Liver (tissue), 8 donors: ENCODE measurements at regions not wholly inside any gene's neighbourhood (a gene's known extent, or its start where the extent isn't known, plus 50 kb on each side); places are given as distances from the start of the nearest gene placed in this dataset.

Source experiments
- DNase-seq: peaks from one replicate; pipeline ENCODE4 v3.0.0-alpha.2; 2017; ENCODE audit warnings: low spot score
- H3K27ac ChIP-seq, 2 donors: one replicate each; pipeline ENCODE4 v1.7.0; 2013; ENCODE audit warnings: inconsistent platforms in 2 of 2, low read length in 2 of 2, control low read depth in 1 of 2, low read depth in 1 of 2, mild to moderate bottlenecking in 1 of 2
- H3K27me3 ChIP-seq, 4 donors: one replicate each; pipeline versions ENCODE4 v1.6.1 to v1.7.0; 2013; ENCODE audit warnings: low read length in 3 of 4, inconsistent platforms in 1 of 4, mild to moderate bottlenecking in 1 of 4, moderate library complexity in 1 of 4; ENCODE audit not compliant: control insufficient read depth in 4 of 4, insufficient read depth in 4 of 4
- H3K36me3 ChIP-seq, 4 donors: one replicate each; pipeline versions ENCODE4 v1.6.1 to v1.7.0; 2013; ENCODE audit warnings: low read length in 3 of 4, mild to moderate bottlenecking in 3 of 4, low read depth in 1 of 4, moderate library complexity in 1 of 4; ENCODE audit not compliant: control insufficient read depth in 4 of 4, insufficient read depth in 3 of 4
- H3K4me1 ChIP-seq, 4 donors: one replicate each; pipeline versions ENCODE4 v1.6.1 to v1.7.0; 2013; ENCODE audit warnings: low read length in 3 of 4, mild to moderate bottlenecking in 3 of 4, moderate library complexity in 1 of 4; ENCODE audit not compliant: control insufficient read depth in 4 of 4, insufficient read depth in 4 of 4
- H3K4me3 ChIP-seq, 3 donors: one replicate each; pipeline versions ENCODE4 v1.6.1 to v1.7.0; 2013; ENCODE audit warnings: low read length in 3 of 3, control low read depth in 1 of 3, low read depth in 1 of 3, mild to moderate bottlenecking in 1 of 3
- H3K9ac ChIP-seq, 2 donors: one replicate each; pipeline ENCODE4 v1.7.0; 2013; ENCODE audit warnings: low read length in 2 of 2, mild to moderate bottlenecking in 2 of 2, moderate library complexity in 2 of 2, control low read depth in 1 of 2, low read depth in 1 of 2
- H3K9me3 ChIP-seq, 4 donors: one replicate each; pipeline versions ENCODE4 v1.6.1 to v1.7.0; 2013; ENCODE audit warnings: low read length in 3 of 4; ENCODE audit not compliant: control insufficient read depth in 4 of 4
- ATF3 ChIP-seq: IDR thresholded peaks from 2 replicates; pipeline ENCODE4 v1.6.1; 2016; ENCODE audit warnings: antibody characterized with exemption
- CTCF ChIP-seq: fragments of 150-350 bp; IDR thresholded peaks from 2 replicates; pipeline ENCODE4 v1.5.1; 2017; ENCODE audit warnings: improper control_type of control experiment, low read depth, low read length; ENCODE audit not compliant: missing input control
- EGR1 ChIP-seq, 2 donors: IDR thresholded peaks; 2 replicates each; pipeline ENCODE4 v1.6.1; 2016 to 2018; ENCODE audit warnings: antibody characterized with exemption in 2 of 2, low read depth in 2 of 2
- FOXA1 ChIP-seq: IDR thresholded peaks from 2 replicates; pipeline ENCODE4 v1.6.1; 2016; ENCODE audit warnings: antibody characterized with exemption
- FOXA2 ChIP-seq: IDR thresholded peaks from 2 replicates; pipeline ENCODE4 v1.6.1; 2016; ENCODE audit warnings: antibody characterized with exemption
- GABPA ChIP-seq, 2 donors: IDR thresholded peaks in 1 of 2; conservative IDR thresholded peaks in 1 of 2; 2 replicates each; pipeline ENCODE4 v1.6.1; 2016; ENCODE audit warnings: antibody characterized with exemption in 2 of 2, mild to moderate bottlenecking in 1 of 2, moderate library complexity in 1 of 2
- HNF4A ChIP-seq, 2 donors: conservative IDR thresholded peaks; 2 replicates each; pipeline ENCODE4 v1.6.1; 2016; ENCODE audit warnings: antibody characterized with exemption in 2 of 2, mild to moderate bottlenecking in 2 of 2
- HNF4G ChIP-seq: IDR thresholded peaks from 2 replicates; pipeline ENCODE4 v1.6.1; 2016; ENCODE audit warnings: antibody characterized with exemption
- JUND ChIP-seq, 2 donors: IDR thresholded peaks; 2 replicates each; pipeline ENCODE4 v1.6.1; 2016; ENCODE audit warnings: antibody characterized with exemption in 2 of 2
- NR2F2 ChIP-seq: IDR thresholded peaks from 2 replicates; pipeline ENCODE4 v1.6.1; 2016; ENCODE audit warnings: antibody characterized with exemption
- RAD21 ChIP-seq, 2 donors: IDR thresholded peaks; 2 replicates each; pipeline ENCODE4 v1.6.1; 2016; ENCODE audit warnings: antibody characterized with exemption in 2 of 2, mild to moderate bottlenecking in 2 of 2
- REST ChIP-seq: IDR thresholded peaks from 2 replicates; pipeline ENCODE4 v1.6.1; 2016; ENCODE audit warnings: antibody characterized with exemption, mild to moderate bottlenecking
- RXRA ChIP-seq, 2 donors: IDR thresholded peaks; 2 replicates each; pipeline ENCODE4 v1.6.1; 2017 to 2018; ENCODE audit warnings: antibody characterized with exemption in 2 of 2, mild to moderate bottlenecking in 1 of 2
- SP1 ChIP-seq: IDR thresholded peaks from 2 replicates; pipeline ENCODE4 v1.6.1; 2018; ENCODE audit warnings: antibody characterized with exemption, mild to moderate bottlenecking
- TAF1 ChIP-seq: conservative IDR thresholded peaks from 2 replicates; pipeline ENCODE4 v1.6.1; 2016; ENCODE audit warnings: antibody characterized with exemption, mild to moderate bottlenecking
- YY1 ChIP-seq: IDR thresholded peaks from 2 replicates; pipeline ENCODE4 v1.6.1; 2016; ENCODE audit warnings: antibody characterized with exemption, mild to moderate bottlenecking
- WGBS: extraction: QIAGEN DNeasy Blood & Tissue Kit; methylation state at CpG from one replicate; pipeline ENCODE4 v1.1.7; 2013; 5-methylcytosine and 5-hydroxymethylcytosine counted together
- TF ChIP-seq, protein P1 (sequence below): IDR thresholded peaks from 2 replicates; pipeline ENCODE4 v1.6.1; 2016; ENCODE audit warnings: antibody characterized with exemption
- TF ChIP-seq, protein P2 (sequence below): IDR thresholded peaks from 2 replicates; pipeline ENCODE4 v1.6.1; 2016; ENCODE audit warnings: antibody characterized with exemption
- donor health status: healthy.
- donor health status: healthy.
- donor health status: healthy.
- donor health status: healthy.
- donor health status: healthy.

DNA sequence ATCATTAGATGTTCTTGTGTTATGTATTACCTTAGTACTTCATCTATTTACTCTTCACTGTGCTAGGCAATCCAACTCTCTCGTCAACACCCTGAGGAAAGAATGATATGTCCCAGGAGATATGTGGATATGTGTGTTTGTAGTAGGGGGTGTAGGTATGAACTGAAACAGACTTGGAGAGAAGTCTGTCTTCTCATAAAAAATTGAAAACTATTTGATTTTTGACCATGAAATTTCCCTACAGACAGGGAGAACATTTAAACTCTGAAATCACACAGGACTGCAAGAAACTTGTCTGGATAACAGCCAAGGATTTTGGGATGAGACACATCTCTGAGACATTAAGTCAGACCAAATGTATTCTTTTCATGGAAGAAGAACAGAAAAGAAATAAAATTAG is 967.0 kb upstream of the FAT3 start:
- no peaks in the 10 kb centered on the region for H3K9me3 ChIP-seq

More for the DNA sequence above, 967.0 kb upstream of the FAT3 start:
- 47% methylated on average over 1 of the region's 1 CpG for WGBS
- H3K36me3 ChIP-seq: no peaks in the 10 kb centered on the region
- H3K9ac ChIP-seq: no peak overlapping the region
- TF ChIP-seq HNF4G: no peak
- TF ChIP-seq EGR1 (IDR thresholded peaks at IDR 0.05; ENCODE audit: low read depth in 2 of 2): no peak
- no peak for TF ChIP-seq CTCF
- TF ChIP-seq JUND (IDR thresholded peaks at IDR 0.05): no peak
- no peak for TF ChIP-seq TAF1
- TF ChIP-seq FOXA2: no peak
- TF ChIP-seq RXRA (IDR thresholded peaks at IDR 0.05): no peak
- no peak for TF ChIP-seq HNF4A (conservative IDR thresholded peaks at IDR 0.05)
- TF ChIP-seq ATF3: no peak
- TF ChIP-seq, protein P1, sequence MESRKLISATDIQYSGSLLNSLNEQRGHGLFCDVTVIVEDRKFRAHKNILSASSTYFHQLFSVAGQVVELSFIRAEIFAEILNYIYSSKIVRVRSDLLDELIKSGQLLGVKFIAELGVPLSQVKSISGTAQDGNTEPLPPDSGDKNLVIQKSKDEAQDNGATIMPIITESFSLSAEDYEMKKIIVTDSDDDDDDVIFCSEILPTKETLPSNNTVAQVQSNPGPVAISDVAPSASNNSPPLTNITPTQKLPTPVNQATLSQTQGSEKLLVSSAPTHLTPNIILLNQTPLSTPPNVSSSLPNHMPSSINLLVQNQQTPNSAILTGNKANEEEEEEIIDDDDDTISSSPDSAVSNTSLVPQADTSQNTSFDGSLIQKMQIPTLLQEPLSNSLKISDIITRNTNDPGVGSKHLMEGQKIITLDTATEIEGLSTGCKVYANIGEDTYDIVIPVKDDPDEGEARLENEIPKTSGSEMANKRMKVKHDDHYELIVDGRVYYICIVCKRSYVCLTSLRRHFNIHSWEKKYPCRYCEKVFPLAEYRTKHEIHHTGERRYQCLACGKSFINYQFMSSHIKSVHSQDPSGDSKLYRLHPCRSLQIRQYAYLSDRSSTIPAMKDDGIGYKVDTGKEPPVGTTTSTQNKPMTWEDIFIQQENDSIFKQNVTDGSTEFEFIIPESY: no peak
- no peak for TF ChIP-seq RAD21 (IDR thresholded peaks at IDR 0.05)
- no peak for TF ChIP-seq FOXA1
- TF ChIP-seq, protein P2, sequence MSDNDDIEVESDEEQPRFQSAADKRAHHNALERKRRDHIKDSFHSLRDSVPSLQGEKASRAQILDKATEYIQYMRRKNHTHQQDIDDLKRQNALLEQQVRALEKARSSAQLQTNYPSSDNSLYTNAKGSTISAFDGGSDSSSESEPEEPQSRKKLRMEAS: no peak
- TF ChIP-seq REST: no peak
- TF ChIP-seq NR2F2: no peak
- no peak for TF ChIP-seq SP1
- no peak for TF ChIP-seq YY1
- no peak for TF ChIP-seq GABPA (IDR thresholded peaks at IDR 0.05 in 1 of 2, conservative IDR thresholded peaks at IDR 0.05 in 1 of 2)
- no peak overlapping the region for H3K27ac ChIP-seq
- no peaks in the 10 kb centered on the region for H3K4me1 ChIP-seq
- H3K27me3 ChIP-seq: peaks cover 0 to 2% (median 0%) of the 10 kb centered on the region in 4 donors
- no peak overlapping the region for H3K4me3 ChIP-seq
- no peak for DNase-seq
